ENCODE measurements at regions not wholly inside any gene's neighbourhood (a gene's known extent, or its start where the extent isn't known, plus 50 kb on each side); places are given as distances from the start of the nearest gene placed in this dataset.

DNA sequence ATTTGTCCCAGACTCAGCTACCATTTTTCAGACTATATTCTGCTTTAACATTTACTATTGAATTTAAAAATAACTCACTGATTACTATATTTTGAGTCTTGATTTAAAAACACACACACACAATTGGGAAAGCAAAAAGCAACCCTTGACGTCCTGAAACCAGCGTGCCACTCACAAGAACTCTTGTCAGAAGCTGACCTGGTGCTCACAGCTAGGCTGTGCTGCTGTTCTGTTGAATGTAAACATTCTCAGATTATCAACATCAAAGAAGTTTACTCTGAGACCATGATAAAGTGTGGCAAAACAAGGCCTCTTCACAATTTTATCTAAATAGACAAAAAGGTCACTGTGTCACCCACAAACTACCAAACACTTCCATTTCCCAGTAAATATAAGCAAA is 62.6 kb upstream of the CACNA2D1 start:
- TF ChIP-seq EZH2 (IDR thresholded peaks at IDR 0.05; ENCODE audit: low read length, missing control alignments) (no peak), CTCF (conservative IDR thresholded peaks at IDR 0.05 in 1 of 2, IDR thresholded peaks at IDR 0.05 in 1 of 2; ENCODE audit: low read depth in 1 of 2, low read length in 2 of 2) (no peak)

Measured in fibroblast of lung (primary cell).